GM10266 (cell line): ENCODE measurements at regions not wholly inside any gene's neighbourhood (a gene's known extent, or its start where the extent isn't known, plus 50 kb on each side); places are given as distances from the start of the nearest gene placed in this dataset.

Source experiments
- DNase-seq: peaks from one replicate; pipeline ENCODE4 v3.0.0; 2012; ENCODE audit errors: extremely low spot score
- TF ChIP-seq, protein P1 (sequence below): IDR thresholded peaks from 2 replicates; pipeline ENCODE4 v1.5.1; 2012; ENCODE audit warnings: mild to moderate bottlenecking, low read depth; ENCODE audit not compliant: control insufficient read depth, insufficient read depth; ENCODE audit errors: missing control alignments

DNA sequence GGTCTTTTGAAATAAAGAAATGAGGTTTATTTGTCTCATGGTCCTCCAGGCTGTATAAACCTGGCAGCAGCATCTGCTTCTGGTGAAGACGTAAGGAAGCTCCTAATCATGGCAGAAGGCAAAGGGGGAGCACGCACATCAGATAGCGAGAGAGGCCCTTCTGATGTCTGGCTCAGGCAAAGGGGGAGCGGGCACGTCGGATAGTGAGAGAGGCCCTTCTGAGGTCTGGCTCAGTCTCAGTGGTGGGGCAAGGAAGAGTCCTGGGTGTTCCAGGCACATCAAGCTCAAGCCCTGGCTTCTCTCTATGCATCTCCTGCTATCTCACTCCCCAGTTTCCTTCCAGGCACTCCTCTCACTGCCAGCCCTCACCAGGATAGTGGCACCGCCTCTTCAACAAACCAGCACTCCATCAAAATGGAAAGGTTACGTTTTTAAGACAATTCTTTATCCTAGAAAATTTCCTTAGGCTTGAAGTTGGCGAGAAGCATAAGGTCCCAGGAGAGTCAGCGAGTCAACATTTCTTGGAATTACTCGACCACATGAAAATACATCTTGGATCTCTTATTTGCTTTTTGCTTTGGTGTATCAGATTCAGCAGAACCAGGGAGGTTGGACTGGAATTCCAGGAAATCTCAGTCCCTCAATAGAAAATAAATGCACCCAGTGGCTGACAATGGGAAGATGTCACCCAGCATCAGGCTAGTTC is 189.6 kb upstream of the TMEM132C start:
- TF ChIP-seq, protein P1, sequence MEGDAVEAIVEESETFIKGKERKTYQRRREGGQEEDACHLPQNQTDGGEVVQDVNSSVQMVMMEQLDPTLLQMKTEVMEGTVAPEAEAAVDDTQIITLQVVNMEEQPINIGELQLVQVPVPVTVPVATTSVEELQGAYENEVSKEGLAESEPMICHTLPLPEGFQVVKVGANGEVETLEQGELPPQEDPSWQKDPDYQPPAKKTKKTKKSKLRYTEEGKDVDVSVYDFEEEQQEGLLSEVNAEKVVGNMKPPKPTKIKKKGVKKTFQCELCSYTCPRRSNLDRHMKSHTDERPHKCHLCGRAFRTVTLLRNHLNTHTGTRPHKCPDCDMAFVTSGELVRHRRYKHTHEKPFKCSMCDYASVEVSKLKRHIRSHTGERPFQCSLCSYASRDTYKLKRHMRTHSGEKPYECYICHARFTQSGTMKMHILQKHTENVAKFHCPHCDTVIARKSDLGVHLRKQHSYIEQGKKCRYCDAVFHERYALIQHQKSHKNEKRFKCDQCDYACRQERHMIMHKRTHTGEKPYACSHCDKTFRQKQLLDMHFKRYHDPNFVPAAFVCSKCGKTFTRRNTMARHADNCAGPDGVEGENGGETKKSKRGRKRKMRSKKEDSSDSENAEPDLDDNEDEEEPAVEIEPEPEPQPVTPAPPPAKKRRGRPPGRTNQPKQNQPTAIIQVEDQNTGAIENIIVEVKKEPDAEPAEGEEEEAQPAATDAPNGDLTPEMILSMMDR: no peak
- no peak for DNase-seq

DNA sequence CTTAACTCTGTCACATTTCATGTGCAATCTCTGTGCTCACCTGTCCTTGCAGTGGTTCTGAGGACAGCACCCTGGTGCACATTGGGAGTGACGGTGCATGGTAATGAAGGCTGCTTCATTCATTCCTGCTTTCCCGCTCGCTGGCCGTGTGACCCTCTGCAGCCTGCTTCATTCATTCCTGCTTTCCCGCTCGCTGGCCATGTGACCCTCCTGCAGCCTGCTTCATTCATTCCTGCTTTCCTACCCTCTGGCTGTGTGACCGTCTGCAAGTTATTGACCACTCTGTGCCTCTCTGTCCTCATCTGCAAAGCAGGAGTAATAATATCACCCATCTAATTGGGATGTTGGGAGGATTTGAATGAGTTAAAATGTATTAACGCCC is 189.1 kb upstream of the TMEM132C start:
- TF ChIP-seq, protein P1: no peak
- DNase-seq: no peak

DNA sequence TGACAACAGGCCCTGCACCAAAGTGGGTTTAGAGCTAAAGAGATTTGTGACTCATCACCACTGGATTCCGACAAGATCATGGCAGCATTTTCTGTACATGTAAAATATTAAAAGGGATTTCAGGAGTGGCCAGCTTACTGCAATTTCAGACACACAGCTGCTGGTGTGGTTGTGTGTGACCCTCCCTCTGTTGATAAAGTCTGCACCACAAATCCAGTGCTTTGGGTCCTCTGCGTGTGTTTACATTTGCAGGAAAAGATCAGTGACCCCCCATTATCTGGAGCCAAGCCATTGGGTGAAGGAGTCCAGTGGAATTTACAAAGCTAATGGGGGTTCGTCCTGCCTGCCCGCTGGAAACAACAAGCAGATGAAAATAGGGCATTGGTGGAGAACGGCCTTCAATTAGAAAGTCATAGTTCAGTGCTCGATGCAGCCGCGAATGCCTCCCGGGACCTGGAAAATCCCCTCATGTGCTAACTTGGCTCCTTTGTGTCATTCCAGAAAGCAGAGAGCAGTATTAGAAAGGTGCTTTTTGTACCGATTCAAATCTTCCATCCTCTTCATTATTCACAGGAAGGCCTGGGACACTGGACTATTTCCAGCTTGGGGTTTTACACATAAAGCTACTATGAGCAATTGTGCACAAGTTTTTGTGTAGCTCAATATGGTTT is 188.5 kb upstream of the TMEM132C start:
- DNase-seq: no peak
- TF ChIP-seq, protein P1: no peak

DNA sequence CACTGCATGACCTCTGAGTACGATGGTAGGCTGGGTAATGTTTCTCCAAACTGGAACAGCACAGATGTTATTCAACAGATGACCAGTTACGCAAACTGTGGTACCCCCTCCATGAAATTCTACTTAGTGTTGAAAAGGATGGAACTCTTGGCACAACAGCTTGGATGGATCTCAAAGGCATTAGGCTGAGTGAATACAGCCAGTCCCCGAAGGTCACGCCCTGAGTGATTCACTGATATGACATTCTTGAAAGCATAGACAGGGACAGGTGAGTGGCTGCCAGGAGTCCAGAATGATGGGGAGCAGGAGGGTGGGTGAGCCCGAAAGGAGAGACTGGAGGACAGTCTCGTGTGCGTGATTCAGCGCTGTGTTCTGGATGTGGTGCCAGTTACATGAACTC is 187.5 kb upstream of the TMEM132C start:
- no peak for DNase-seq
- TF ChIP-seq, protein P1: no peak

DNA sequence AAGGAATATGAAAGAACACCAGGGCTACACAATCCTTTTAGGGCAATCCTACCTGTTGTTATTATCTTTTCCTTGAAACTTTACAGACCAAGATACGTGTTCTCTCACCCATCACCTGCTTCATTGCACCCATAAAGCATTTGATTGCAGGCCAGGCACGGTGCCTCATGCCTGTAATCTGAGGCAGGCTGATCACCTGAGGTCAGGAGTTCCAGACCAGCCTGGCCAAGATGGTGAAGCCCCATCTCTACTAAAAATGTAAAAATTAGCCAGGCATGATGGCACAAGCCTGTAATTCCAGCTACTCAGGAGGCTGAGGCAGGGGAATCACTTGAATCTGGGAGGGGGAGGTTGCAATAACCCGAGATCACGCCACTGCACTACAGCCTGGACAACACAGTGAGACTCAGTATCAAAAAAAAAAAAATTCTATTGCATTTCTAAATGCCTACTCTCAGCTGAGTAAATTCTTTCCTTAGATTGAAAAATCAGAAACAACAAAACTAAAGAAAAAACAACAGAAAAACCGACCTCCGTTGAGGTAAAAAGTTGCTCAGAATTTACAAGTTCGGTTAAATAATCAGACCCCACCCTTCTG is 183.7 kb upstream of the TMEM132C start:
- DNase-seq: no peak
- TF ChIP-seq, protein P1: no peak

DNA sequence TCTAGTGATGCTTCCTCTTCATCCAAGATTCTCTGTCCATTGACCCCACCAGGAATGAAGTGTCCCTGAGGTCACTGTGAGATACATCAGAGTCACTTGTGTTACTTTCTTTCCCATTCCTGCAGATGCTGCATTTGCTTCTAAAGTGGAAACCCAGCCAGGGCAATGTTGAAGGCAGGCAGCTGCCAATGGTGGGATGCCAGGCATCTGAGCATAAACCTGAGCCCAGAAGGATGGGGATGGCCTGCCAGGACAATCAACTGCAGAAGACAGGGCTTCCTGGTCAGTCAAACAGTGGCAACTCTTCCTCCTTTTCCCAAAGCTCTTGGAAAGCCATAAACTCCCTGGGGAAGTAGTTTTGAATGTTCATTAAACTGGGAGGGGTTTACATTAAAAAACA is 178.0 kb upstream of the TMEM132C start:
- TF ChIP-seq, protein P1: no peak

DNA sequence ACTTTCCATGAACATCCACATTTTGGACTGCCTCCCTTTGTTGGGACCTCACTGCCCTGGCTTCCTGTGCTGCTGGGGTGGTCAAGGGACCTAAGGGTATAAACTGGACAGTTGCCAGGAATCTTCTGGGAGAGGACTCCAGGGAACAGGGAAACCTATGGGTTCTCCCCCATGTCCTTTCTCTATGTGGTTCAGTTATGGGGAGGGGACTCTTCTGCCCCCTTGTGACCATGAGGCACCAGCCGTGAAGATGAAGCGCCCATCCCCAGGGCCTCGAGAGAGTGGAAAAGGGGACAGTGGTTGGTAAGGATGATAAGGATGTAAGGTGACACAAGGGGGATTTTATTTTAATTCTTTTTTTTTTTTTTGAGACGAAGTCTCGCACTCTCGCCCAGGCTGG is 177.0 kb upstream of the TMEM132C start:
- no peak for DNase-seq
- TF ChIP-seq, protein P1: no peak

More for the DNA sequence above, 178.0 kb upstream of the TMEM132C start:
- DNase-seq: no peak
